ENCODE measurements at regions not wholly inside any gene's neighbourhood (a gene's known extent, or its start where the extent isn't known, plus 50 kb on each side); places are given as distances from the start of the nearest gene placed in this dataset.

- TF ChIP-seq POLR2A (IDR thresholded peaks at IDR 0.05) (no peak), CTCF (IDR thresholded peaks at IDR 0.05) (no peak)
Measured at GRCh38 chr14:54221432-54221803, 175.4 kb upstream of the CDKN3 start.
